GM21723 (cell line): ENCODE measurements at regions not wholly inside any gene's neighbourhood (a gene's known extent, or its start where the extent isn't known, plus 50 kb on each side); places are given as distances from the start of the nearest gene placed in this dataset.
"Not testable (repeated sequence)": the region's sequence is repeated elsewhere in the genome, so short reads cannot be mapped to it uniquely, and the experiment has no call there.

Experiments used
- ATAC-seq: cut with Tn5 transposase; IDR thresholded peaks from one replicate; pipeline ENCODE4 v1.9.1; 2021; ENCODE audit warnings: mild to moderate bottlenecking, moderate library complexity; ENCODE audit not compliant: unreplicated experiment

DNA sequence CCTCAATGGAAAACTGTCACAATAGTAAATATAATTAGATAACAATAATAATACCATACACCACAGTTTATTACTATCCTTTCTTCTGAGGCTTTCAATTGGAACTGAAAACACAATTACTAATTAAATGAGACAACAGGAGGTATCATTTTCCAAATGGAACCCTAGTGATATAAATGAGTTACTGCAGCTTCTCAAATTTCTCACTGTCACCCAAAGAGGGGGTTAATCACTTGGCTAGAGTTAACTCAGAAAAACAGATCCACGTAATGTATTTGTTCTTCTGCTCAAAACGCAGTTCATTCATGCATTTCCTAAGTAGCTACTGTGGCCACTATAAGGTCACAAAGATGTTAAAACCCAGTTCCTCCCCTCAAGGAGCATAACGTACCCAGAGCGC, 120.9 kb upstream of the FOXN3 start:
- ATAC-seq, result no peak

DNA sequence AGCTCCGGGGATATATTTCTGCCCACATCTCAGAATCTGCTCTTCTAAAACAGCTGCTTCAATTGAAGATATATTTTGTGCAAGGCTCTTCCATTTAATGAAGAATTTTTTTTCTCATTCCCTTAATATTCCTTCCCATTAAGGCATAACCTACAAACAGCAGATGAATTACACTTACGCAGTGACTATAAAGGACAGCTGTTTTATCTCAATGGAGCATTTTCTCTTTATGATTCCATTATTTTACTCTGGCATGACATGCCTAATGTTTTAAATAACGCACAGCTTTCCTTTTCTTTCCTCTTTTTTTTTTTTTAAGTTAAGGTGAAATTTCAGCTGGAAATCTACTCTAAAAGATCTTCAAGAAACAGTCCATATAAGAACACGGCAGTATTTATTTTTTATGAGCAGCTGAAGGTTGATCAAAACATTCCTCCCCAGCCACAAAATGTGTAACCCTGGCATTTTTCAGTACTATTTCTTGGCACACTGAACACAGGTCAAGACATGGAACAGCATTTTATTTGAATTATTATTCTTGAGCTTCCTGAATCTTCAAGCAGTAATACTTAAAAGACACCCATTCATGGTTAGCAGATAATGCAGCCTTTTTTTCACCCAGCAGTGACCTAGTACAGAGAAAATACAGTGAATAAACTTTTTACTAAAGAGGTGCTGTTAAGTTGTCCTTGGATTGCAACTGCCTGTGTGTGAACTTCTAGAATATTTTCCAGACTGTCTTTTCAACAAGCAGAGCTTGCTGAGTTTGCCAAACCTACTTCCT, 118.1 kb upstream of the FOXN3 start:
- ATAC-seq, result no peak

DNA sequence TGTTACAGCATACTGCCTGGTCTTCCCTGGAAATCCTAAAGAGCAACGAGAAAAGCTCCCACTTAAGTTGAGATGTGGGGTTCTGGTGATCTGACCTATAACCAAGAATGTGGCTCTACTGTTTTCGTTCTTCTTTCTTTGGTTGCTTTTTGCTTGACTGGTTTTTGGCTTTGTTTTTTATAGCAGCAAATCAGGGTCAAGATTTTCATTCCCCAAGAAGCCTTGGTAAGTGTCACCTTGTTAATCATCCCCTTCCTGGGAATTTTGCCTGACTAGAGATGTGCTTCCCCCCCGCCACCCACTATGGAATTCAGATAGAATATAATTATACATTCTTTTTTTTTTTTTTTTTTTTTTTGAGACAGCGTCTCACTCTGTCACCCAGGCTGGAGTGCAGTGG, 116.7 kb upstream of the FOXN3 start:
- no peak for ATAC-seq

DNA sequence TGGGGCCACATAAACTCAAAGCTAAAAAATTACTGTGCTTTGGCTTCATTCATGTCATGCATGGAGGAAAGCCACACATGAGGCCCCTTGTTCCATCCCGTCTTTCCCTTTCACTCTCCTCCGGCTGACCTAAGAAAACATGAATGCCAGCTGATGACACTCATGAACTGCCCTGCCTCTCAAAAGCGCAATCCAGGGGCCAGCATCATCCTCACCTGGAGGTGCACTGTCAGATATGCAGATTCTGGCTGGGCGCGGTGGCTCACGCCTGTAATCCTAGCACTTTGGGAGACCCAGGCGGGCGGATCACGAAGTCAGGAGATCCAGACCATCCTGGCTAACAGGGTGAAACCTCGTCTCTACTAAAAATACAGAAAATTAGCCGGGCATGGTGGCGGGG, 116.1 kb upstream of the FOXN3 start:
- ATAC-seq, result no peak

- ATAC-seq, result no peak
Observed at GRCh38 chr14:89531661-89532335, 114.8 kb upstream of the FOXN3 start.

DNA sequence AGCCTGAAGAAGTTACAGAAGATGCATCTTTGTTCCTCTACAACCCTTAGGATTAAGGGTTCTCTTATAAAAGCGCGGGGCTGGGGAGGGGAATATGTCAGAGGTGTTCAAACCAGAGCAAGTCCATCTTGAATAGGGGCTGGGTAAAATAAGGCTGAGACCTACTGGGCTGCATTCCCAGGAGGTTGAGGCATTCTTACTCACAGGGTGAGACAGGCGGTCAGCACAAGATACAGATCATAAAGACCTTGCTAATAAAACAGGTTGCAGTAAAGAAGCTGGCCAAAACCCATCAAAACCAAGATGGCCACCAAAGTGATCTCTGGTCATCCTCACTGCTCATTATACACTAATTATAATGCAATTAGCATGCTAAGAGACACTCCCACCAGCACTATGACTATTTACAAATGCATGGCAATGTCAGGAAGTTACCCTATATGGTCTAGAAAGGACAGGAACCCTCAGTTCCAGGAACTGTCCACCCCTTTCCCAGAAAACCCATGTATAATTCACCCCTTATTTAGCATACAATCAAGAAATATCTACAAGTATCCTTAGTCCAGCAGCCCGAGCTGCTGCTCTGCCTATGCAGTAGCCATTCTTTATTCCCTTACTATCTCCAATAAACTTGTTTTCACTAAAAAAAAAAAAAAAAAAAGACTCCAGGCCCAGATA, 108.1 kb upstream of the FOXN3 start:
- no peak for ATAC-seq

GRCh38 chr14:89524412-89524811, 107.4 kb upstream of the FOXN3 start:
- ATAC-seq, result no peak

DNA sequence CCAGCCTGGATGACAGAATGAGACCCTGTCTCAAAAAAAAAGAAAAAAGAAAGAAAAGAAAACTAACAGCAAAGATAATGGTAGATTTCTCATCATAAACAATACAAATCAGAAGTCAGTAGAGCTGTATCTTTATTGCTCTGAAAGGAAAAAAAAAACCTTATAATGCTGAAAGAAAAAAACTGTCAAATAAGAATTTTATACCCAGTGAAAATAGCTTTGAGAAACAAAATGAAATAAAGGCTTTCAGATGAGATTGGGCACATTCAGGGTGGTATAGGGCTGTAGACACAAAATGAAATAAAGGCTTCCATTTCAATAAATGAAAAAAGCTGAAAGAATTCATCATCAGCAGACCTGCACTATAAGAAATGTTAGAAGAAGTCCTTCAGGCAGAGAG, 105.0 kb upstream of the FOXN3 start:
- ATAC-seq, result no peak

GRCh38 chr14:89519040-89519439, 102.0 kb upstream of the FOXN3 start:
- no peak for ATAC-seq

DNA sequence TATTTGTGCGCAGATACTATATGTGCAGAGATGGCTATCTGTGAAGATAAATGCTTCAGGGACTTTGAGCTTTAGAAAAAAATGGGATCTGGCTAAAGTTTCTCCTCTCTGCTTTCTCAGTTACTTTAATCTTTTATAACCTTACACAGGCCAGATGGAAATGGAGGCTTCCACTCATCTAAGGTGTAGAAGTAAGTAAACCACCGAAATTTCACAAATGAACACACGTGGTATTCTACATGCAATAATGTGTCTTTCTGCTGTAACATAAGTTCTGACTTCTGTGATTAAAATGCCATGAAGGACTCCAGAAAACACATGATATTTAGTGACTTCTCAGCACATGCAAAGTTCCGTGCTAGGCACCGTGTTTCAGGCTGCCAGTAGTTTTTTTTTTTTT, 99.1 kb upstream of the FOXN3 start:
- ATAC-seq, result no peak

DNA sequence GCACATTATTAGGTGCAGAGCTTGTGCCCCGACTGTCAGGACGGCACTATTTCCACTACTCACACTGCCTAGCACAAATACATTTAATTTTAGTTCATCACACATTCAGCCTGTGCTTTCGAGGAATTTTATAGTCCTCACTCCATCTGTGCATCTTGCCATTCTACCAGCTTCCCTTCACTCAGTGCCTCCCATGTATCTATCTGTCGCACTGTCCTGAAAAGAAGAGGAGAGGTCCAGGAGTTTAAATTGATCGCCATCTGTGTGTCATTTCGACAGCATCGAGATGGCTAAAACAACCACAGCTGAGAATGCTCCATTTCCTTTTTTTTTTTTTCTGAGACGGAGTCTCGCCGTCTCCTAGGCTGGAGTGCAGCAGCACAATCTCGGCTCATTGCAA, 97.6 kb upstream of the FOXN3 start:
- no peak for ATAC-seq

DNA sequence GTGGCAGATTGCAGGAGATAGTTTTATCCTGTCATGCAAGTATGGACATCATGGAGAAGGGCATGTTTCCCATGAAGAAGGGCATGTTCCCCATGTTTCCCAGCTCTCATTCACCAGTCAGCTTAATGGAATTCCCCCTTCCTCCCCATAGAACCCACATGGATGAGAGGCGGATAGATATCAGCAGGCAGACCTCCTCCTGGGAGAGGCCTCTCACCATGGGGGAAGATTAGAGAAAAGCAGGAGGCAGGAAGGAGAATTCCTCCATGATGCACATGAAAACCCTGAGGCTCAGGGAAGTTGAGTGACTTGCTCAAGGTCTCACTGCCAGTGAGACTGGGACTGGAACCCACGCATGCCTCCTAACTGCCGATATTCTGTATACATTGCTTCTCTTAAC, 92.9 kb upstream of the FOXN3 start:
- ATAC-seq, result peak; percentile 3

- no peak for ATAC-seq
Observed at GRCh38 chr14:89508863-89509262, 91.8 kb upstream of the FOXN3 start.

DNA sequence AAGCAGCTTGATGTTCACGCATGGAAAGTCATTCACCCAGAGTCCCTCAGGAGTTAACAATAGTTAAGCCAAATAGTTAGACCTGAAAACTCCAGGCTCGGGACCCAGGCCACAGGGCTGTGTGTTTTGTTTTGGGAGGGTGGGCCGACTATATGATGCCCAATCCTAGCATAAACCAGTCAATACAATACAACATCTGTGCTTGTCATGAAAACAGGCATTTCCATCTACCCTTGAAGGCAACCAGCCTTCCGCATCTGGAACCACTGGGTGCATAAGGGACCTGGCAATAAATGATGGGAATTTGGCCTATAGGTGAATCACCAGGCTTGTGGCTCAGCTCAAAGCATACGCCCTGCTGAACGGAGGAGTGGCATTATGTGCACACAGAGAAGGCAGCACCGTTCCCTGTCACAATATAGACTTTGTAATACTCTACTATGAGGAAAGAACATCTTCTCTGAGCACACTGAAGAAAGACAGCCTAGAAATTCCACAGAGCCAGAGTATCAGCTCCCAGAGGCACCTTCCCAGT, 91.0 kb upstream of the FOXN3 start:
- ATAC-seq, result no peak

- no peak for ATAC-seq
Observed at GRCh38 chr14:89507521-89507920, 90.5 kb upstream of the FOXN3 start.

DNA sequence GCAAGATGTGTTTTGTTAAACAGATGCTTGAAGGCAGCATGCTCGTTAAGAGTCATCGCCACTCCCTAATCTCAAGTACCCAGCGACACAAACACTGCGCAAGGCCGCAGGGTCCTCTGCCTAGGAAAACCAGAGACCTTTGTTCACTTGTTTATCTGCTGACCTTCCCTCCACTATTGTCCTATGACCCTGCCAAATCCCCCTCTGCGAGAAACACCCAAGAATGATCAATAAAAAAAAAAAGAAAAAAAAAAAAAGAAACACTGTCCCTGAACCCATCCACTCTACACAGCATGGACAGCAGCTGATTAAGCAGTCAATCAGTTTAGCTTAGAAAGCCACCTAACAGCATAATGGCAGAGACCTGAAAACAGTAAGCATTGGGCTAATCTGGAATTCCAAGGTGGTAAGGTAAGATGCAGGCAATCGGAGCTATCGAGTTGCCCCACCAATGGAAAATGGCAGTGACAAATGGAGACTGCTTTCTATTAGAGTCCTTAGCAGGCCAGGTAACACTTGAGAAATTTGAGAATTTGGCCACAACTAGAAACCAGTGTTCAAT, 89.9 kb upstream of the FOXN3 start:
- not testable (repeated sequence) for ATAC-seq

GRCh38 chr14:89504602-89505313, 87.7 kb upstream of the FOXN3 start:
- ATAC-seq, result peak; percentile 75

DNA sequence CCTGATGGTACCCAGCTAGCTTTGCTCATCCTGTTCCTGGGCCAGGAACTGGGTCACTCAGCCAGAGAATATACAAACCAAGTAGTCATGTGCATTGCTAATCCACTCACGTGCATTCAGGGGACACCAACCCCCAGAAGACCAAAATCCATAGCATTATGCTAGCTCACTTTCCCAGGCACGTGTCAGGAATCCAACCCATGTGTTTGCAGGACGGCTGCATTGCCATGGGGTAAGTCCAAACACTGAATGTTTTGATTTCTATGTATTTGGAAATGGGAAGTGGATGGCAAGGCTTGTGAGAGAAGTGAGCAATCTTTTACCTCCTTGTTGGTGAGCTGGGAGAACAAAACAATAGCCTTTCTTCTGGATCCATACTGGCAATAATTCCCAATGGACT, 87.1 kb upstream of the FOXN3 start:
- ATAC-seq, result no peak

GRCh38 chr14:89503431-89503996, 86.5 kb upstream of the FOXN3 start:
- no peak for ATAC-seq

DNA sequence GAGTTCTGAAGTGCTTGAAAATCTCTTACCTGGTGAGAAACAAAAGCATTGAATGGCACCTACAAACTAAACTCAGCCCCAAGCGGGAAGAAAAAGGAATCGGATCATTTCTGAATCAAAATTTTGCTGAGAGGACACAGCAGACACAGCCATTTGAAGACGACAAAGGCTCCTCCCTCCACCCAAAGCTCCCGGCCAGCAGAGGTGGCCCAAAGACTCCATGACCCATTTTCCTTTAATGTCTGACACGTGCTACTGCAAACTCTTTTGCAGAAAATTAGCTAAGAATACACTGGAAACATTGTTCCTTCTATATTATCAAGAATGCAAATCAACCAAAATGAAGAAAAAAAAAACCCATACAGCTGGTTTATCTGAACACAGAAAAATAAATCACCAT, 85.9 kb upstream of the FOXN3 start:
- no peak for ATAC-seq

GRCh38 chr14:89501381-89501780, 84.3 kb upstream of the FOXN3 start:
- ATAC-seq, result no peak
